Suppressor macrophage (primary cell): ENCODE measurements at regions not wholly inside any gene's neighbourhood (a gene's known extent, or its start where the extent isn't known, plus 50 kb on each side); places are given as distances from the start of the nearest gene placed in this dataset.

Experiments used
- DNase-seq, 4 experiments: peaks; one replicate each; pipeline ENCODE4 v3.0.0-alpha.2; 2020 to 2022

DNA sequence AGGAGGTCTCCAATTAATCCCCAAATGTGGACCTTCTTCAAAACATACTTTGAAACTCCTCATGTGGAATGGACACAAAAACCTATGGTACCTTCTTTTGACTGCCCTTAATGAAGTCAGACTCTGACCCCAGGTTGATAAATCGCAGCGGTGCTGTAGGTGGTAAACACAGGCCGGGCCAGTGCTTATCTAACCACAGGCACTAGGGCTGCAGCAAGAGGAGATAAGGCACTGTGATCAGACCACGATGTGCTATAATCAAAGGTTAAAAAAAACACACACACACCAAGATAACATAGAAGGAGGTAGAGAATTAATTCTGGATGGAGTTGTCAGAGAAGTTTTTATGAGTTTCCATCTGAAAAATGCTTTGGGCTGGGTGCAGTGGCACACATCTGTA lies 52.3 kb upstream of the SIPA1L2 start:
- no peak for DNase-seq

- no peak for DNase-seq
These were observed 54.6 kb upstream of the SIPA1L2 start for GRCh38 chr1:232684371-232685105.

DNA sequence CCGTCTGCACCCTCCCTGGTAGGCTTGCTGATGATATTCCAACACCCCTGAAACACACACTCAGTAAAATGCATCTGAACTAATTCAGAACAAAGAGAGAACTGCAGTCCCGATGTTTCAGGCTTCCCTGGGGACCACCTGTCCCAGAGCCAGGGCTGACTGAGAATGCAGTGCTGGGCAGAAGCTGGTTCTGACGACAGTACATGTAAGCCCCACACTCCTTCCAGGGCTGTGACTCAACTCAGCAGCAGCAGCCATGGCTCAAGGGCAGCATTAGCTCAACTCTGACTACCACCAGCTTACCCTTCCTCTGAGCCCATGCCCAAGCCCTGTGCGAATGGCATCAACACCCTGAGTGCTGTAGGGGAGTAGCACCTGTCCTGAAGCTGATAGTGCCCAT lies 56.4 kb upstream of the SIPA1L2 start:
- DNase-seq: no peak

GRCh38 chr1:232687304-232687703 lies 57.4 kb upstream of the SIPA1L2 start:
- DNase-seq: no peak

- DNase-seq: no peak
These were observed 57.8 kb upstream of the SIPA1L2 start for GRCh38 chr1:232687728-232688127.

DNA sequence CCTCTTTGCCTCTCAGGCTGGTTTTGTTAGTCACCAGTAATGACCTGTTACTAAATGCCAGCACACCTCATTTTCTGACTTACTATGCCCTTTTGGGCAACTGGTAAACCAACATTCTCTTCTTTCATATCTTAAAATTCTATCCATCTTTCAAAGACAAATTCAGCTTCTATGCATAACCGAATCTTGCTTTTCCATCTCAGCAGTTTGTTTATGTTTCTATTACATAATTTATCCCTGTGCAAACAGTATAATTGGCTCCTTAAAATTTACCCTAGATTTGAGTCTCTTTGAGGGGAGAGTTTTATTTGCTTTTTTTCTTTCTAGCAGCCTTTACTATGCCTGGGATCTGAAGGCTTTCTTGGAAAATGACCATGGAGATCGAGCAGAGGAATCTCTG lies 58.5 kb upstream of the SIPA1L2 start:
- DNase-seq: no peak

DNA sequence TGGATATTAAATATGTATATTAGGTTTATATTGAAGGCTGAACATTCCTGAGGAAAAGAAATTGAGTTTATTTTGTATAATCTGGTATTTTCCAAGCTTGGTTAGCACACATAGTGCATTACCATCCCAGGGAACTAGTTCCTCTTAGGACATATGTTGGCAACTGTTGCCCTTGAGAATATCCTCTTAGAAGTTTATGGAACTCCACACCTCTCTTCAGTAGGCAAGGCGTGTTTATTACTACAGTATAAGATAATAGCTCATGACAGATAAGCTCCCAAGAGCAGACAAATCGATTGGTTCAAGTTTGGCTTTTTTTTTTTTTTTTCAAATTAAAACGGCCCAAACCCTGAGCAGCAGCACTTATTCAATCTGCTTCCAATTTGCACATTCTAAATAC lies 59.8 kb upstream of the SIPA1L2 start:
- no peak for DNase-seq

DNA sequence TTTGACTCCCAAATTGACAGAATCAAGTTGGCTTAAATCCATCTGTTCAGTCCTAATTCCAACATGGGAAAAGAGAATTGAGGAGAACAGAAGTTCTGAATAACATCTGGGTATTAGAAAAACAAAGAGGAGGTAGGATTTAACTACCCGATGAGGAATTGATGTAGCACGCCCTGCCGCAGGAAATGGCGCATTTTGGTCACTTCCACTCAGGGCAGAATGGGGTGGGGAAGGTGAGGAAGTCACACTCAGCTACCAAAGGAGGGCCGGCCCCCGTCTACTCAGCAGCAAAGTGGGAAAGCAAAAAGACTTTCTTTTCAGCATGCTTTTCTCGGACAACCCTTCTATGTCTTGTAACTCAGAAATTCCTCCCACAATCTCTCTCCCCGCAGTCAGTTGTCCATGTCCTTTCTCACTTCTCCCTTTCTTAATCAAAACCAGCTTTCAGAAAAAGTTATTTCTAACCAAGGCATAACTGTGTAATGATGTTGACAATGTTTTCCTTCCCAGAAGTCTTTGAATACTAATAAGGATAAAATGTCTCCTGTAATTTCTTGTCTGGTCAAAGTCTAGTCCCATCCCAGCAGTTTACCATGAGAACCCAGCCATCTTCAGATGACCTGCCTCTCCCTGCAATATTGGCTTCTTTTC lies 60.5 kb upstream of the SIPA1L2 start:
- peak in 2 of 4 experiments; percentile 12 to 17 for DNase-seq

DNA sequence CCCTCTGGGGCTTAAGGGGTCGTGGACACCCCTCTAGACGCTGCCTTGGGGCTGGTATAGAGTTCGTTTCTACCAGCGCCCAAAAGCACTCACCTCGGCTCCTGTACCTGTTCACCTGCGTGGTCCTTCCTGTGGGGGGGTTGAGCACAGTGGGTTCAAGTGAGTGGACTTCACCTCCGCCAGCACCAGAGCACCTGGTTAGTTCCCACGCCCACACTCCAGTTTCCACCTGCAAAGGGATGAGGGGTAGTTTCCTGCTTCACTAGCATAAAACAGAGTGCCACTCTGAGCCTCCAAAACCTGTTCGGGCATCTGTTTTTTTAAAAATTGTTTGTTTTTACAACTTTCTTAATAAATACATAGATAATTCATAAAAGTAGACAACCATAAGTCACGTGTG lies 64.5 kb upstream of the SIPA1L2 start:
- DNase-seq: no peak

DNA sequence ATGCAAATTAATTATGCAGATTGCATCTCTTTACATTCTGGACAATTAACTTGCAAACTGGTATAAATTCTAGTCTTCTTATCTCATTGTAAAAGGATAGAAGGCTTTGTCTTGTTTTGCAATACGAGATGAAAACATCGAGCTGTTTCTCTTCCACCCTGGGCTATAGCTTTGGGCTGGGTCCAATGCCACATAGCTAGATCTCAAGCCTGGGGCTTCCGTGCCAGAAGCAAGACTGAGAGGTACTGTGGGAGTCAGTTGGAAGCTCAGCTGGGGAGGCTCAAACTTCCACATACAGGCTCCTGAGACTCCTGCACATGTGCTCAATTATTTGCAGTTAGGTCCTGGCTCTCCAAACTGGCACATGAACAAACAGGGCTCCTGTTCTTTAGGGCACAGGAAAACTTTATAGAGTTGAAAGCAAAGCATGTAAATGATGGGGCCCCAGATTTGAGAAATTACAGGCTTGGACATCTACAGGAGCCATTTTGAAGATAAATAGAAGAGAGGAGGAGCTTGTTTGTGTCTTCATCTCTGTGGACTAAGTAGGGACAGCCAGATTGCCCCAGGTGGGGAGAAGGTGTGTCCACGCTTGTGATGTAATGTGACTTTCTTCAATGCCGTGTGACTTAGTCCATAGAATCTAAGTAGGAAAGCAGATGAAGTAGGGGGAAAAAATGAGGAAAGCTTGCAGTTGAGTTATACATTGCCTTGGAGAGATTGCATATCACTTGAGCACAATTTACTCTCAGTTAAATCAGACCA lies 65.9 kb upstream of the SIPA1L2 start:
- DNase-seq: no peak

GRCh38 chr1:232696466-232696865 lies 66.5 kb upstream of the SIPA1L2 start:
- DNase-seq: no peak

- DNase-seq: no peak
These were observed 67.4 kb upstream of the SIPA1L2 start for GRCh38 chr1:232697187-232697822.

- DNase-seq: no peak
These were observed 69.9 kb upstream of the SIPA1L2 start for GRCh38 chr1:232699814-232700213.

- no peak for DNase-seq
These were observed 73.0 kb upstream of the SIPA1L2 start for GRCh38 chr1:232702911-232703310.

DNA sequence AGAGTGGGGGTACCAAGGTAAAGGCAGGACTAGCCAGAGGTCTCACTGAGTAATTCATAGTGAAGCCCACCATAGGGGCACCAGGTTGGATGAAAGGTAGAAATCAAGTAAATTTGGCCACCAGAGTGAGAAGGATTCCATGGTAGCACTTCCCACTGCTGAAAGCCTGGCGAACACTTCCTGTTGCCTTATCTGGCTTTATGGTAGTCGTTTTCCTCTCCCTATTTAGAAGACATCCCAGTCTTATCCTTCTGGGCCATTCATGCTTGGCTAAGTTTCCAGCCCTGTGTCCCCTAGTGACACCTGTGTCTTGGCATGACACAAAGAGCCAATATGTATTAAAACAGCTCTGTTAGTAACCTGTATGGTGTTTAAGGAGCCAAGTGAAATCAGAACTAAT lies 74.3 kb upstream of the SIPA1L2 start:
- DNase-seq: peak in 2 of 4 experiments; percentile 20 to 26

GRCh38 chr1:232704694-232705680 lies 75.1 kb upstream of the SIPA1L2 start:
- peak; percentile 23 to 72 (median 55) for DNase-seq

- peak; percentile 16 to 42 (median 36) for DNase-seq
These were observed 76.1 kb upstream of the SIPA1L2 start for GRCh38 chr1:232705815-232706575.

- DNase-seq: no peak
These were observed 77.2 kb upstream of the SIPA1L2 start for GRCh38 chr1:232707142-232707541.

- DNase-seq: no peak
These were observed 79.5 kb upstream of the SIPA1L2 start for GRCh38 chr1:232709386-232709785.

DNA sequence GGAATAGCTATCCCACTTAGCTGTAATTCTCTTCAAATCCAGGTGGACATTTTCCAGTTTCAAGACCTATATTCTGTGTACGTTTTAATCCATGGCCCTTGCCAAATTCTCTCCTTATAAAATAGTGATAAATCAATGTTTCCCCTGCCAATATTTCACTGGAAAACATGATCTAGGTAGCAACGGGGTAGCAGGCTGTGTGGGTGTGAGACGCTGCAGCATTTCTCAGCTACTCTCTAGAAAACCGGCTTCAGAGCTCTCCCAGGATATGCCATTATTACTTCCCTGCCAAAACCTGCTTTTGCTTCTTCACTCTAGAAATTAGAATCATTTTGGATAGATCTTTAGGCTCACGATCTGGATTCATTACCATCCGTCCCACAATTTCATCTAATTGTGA lies 82.1 kb upstream of the SIPA1L2 start:
- no peak for DNase-seq

DNA sequence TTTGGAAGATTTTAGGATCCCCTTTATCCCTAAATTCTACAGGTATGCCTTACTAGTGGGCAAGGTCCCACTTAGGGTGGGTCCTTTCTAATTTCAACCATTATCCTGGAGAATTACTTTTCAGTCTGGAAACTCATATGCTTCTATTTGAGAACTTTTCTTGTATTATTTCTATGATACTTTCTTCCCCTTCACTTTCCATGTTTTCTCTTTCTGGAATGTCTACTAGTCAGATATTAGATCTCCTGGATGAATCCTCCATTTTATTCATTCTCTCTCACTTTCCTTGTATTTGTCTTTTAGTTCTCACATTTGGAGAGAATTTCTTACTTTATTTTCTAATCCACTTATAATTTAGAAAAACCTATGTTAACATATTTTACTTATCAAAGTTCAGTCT lies 83.9 kb upstream of the SIPA1L2 start:
- no peak for DNase-seq
